Endothelial cell of hepatic sinusoid (primary cell): ENCODE measurements at regions not wholly inside any gene's neighbourhood (a gene's known extent, or its start where the extent isn't known, plus 50 kb on each side); places are given as distances from the start of the nearest gene placed in this dataset.

ENCODE experiments used
- in situ Hi-C: cut with HindIII; loops from 2 replicates; pipeline ENCODE4 v1.10.0; 2017; ENCODE audit warnings: low sequenced_read_pairs

- in situ Hi-C loops = loop anchor here (10.0 kb wide), 1 partner anchor 59 kb away; no protein-coding TSS in a partner anchor
These were observed 81.0 kb downstream of the QPCT start for GRCh38 chr2:37425408-37425807.

DNA sequence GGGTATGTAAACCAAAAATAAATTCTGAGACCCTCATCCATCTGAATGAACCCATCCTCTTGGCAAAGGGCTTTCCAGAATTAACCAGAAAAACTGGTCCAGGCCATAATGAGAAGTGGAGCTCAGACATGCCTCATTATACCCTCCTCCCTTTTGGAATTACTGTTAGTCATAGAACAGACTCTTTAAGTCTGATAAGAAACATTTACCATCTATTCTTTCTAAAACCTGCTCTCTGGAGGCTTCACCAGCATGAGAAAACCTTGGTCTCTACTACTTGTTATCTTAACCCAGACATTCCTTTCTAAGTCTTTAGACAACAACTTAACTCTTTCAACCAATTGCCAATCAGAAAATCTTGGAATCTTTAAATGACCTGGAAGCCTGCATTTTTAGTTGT, 82.8 kb downstream of the QPCT start:
- in situ Hi-C loops = loop anchor here (10.0 kb wide), 1 partner anchor 58 kb away; no protein-coding TSS in a partner anchor

GRCh38 chr2:37436323-37436722, 91.9 kb downstream of the QPCT start:
- in situ Hi-C loops = no loop called here

- in situ Hi-C loops = no loop called here
These were observed 94.8 kb downstream of the QPCT start for GRCh38 chr2:37439131-37439642.

- in situ Hi-C loops = no loop called here
These were observed 96.6 kb downstream of the QPCT start for GRCh38 chr2:37441055-37441454.

DNA sequence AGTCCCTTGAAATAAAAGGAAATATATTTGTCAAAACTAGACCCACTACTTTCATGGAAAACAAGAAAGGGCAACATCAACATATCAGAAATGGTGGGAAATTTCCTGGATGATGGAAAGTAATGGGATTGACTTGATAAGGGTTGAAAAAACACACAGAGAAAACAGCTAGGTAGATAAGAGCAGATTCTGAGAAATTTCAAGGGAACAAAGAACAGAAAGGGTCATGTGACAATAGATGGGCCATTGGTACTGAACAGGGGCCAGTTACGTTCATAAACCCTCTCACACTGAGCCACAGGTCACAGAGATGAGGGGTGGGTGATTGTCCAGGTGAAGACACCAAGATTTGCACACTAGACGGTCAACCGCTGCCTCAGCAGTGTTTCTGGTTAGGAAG, 98.7 kb downstream of the QPCT start:
- in situ Hi-C loops = no loop called here

DNA sequence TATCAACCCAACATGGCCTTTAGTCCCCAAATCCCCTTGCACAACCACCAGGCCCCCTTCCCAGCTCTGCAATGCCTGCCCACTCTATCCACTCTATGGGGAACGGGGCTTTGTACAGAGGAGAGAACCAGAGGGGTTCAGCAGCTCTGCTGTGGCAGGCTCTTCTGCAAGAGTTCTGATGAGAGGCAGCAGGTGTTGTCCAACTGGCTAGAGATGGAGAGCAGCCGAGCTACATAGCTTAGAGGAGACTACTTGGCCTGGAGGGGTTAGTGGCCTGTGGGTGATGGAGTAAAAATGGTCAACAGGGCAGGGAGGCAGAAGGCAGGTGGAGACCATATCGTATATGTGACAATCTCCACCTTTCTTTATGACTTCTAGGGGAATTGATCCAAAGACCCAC, 103.0 kb downstream of the QPCT start:
- in situ Hi-C loops = no loop called here

DNA sequence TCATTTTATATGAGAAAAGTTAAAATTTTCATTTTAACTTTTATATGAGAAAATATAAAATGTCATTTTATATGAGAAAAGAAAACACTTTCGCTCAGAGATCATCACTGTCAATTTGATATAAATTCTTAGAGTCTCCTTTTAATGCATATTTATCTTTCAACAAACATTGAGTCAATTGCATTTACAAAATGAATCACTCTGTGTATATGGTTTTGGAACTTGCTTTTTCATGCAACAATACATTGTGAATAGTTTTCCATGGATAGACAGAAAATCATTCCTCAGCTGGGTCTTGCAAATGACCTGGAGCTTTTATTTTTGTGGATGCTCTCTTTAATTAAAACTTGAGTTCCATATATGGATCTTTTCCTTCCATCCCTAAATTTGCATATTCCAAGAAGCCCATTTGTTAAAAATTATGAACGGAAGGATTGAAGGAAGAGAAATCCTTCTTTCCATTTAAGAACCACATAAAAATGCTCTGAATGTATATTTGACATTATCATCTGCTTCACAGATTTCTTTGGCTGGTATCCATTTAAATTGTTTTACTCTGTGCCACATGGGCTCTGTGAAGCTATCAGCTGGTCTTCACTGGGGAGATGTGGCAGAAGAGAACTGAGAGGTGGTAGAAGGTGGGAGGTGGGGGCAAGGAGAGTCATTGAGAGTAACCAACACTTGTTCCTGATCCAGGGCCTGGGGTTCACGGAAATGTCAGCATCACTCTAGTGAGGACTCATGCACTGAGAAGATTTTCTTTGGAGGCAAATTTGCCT, 104.1 kb downstream of the QPCT start:
- in situ Hi-C loops = no loop called here

GRCh38 chr2:37449761-37450296, 105.4 kb downstream of the QPCT start:
- in situ Hi-C loops = no loop called here

DNA sequence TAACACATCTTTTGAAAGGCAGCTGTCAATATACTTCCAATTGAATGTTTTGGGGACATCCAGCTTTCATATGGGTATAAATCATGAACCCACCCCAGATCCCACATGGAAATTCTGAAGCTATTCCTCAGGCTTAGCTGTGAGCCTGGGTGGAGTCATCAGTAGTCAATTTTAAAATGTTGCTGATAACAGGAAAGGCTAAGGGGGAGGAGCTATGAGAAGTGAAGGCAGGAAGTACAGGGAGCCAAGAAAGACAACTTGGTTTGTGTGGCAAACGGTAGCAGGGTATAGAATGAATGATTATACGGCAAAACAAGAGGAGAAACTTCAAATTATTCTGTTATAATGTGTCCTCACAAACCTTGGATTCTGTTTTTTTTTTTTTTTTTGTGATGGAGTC, 108.6 kb downstream of the QPCT start:
- in situ Hi-C loops = no loop called here

GRCh38 chr2:37454851-37455762, 110.7 kb downstream of the QPCT start:
- in situ Hi-C loops = no loop called here

DNA sequence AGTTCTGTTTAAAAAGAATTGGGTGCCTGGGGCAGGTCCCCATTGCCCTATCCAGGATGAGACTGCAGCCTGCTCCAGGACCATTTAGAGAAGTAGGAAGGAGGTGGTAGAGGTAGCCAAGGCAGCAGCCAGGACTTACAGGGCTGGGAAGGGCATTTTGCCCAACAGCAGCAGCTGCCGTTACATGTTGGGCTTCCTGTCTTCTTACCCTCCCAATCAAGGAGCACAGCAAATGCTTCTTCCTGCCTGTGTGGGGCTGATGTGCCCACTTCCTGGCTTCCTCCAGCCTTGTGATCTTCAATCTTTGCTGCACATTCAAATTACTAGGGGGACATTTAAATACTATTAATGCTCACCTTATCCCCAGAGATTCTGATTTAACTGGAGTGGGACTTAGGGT, 112.0 kb downstream of the QPCT start:
- in situ Hi-C loops = no loop called here

DNA sequence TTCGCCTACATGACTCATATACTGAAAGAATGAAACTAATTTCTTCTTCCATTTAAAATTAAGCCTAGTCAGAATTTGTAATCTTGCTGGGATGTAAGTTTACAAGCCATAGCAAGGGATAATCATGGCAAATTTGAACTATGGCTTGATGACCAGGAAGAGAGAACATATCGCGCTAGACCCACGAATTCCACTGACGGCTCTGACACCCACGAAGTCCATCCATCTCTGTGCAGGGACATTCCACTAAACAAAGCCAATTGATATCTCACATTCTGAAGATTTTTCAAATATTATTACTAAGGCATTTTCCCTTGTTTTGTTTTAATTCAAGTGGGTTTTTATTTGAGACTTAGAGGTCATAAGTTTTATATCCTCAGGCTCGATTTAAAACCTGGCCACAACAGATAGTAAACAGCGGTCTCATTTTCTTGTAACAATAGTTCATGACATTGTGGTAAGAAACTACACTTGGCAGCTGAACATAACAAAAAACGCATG, 113.0 kb downstream of the QPCT start:
- in situ Hi-C loops = no loop called here

DNA sequence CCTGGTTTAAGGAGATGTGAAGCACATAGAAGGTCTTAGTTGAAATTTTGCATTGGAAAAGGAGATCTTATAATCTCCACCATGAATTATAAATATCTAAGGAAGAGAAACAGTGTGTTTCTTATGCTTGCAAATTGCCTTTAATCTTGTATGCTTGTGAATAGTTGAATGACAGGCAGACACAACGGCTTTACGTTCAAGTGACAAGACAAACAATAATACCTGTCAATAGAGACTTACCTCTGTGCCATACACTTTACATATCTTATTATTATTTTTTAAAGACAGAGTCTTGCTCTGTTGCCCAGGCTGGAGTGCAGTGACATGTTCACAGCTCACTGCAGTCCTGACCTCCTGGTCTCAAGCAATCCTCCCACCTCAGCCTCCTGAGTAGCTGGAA, 113.7 kb downstream of the QPCT start:
- in situ Hi-C loops = no loop called here

- in situ Hi-C loops = no loop called here
These were observed 114.9 kb downstream of the QPCT start for GRCh38 chr2:37459095-37459981.

DNA sequence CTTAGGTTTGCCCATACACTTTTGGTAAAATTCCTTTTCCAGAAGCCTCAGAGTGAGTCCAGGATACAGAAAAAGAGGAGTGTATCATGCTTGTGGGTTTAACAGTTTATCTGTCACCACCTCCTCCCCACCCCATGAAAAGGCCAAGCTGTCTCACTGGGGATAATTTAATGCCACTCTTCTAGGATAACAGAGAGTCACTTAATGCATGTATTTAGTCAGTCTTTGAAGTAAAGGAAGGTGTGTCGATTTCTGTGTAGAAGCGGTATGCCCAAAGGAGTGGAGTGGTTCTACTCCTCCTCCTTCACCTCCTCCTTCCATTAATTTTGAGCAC, 116.4 kb downstream of the QPCT start:
- in situ Hi-C loops = no loop called here

DNA sequence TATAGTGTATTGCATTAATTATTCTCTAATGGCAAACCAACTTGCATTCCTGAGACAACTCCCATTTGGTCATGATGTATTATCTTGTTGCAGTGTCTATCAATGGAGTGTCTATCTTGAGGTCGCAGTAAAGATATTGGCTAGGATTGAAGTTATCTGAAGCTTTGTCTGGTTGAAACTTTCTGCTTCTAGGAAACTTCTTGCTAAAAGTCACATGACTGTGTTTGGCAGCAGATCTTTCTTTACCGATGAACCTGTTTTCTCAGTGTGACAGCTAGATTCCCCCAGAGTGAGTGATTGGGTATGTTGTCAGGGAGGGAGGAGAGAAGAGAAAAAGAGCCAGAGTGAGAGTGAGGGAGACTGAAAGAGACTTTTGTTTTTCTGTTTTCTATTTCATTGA, 119.6 kb downstream of the QPCT start:
- in situ Hi-C loops = no loop called here

- in situ Hi-C loops = no loop called here
These were observed 122.2 kb downstream of the QPCT start for GRCh38 chr2:37466533-37467222.

- in situ Hi-C loops = no loop called here
These were observed 123.7 kb downstream of the QPCT start for GRCh38 chr2:37468170-37468569.

DNA sequence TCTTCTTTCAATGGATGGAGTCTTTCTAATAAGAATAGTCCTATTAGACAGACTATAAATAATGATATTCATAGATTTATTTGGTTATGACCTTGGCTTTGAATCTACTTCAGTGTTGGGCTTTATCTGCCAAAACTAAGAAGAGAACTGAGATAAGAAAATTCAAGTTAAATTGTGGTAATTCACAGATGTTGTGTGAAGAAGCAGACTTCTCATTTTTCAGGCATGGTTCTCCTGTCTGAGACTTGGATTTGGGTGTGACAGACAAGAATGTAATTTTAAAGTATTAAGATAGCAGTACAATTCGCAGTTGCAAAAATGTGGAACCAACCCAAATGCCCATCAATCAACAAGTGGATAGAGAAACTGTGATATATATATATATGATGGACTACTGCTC, 124.7 kb downstream of the QPCT start:
- in situ Hi-C loops = no loop called here
